ENCODE measurements at regions not wholly inside any gene's neighbourhood (a gene's known extent, or its start where the extent isn't known, plus 50 kb on each side); places are given as distances from the start of the nearest gene placed in this dataset.

- DNase-seq = no peak
- no peaks in the 10 kb centered on the region for H3K27me3 Mint-ChIP-seq
- intact Hi-C loops (cut with micrococcal nuclease) = no loop called here
- no peak overlapping the region for H3K4me3 Mint-ChIP-seq
- H3K4me1 Mint-ChIP-seq = no peaks in the 10 kb centered on the region
- H3K27ac Mint-ChIP-seq = no peak overlapping the region
- no peaks in the 10 kb centered on the region for H3K36me3 Mint-ChIP-seq (ENCODE audit: low read depth)
- peaks cover 4% of the 10 kb centered on the region for H3K9me3 Mint-ChIP-seq
These were observed 435.8 kb downstream of the CNTN6 start for GRCh38 chr3:1528621-1529020.

- H3K27me3 Mint-ChIP-seq = no peaks in the 10 kb centered on the region
- no peaks in the 10 kb centered on the region for H3K4me1 Mint-ChIP-seq
- H3K4me3 Mint-ChIP-seq = no peak overlapping the region
- H3K36me3 Mint-ChIP-seq (ENCODE audit: low read depth) = no peaks in the 10 kb centered on the region
- intact Hi-C loops (cut with micrococcal nuclease) = no loop called here
- H3K27ac Mint-ChIP-seq = no peak overlapping the region
- peaks cover 5% of the 10 kb centered on the region for H3K9me3 Mint-ChIP-seq
- no peak for DNase-seq
These were observed 436.9 kb downstream of the CNTN6 start for GRCh38 chr3:1529676-1530075.

GRCh38 chr3:1531981-1532380, 439.2 kb downstream of the CNTN6 start:
- Mint-ChIP-seq H3K4me1 (no peaks in the 10 kb centered on the region), H3K9me3 (peaks cover 5% of the 10 kb centered on the region), H3K27me3 (no peaks in the 10 kb centered on the region), H3K4me3 (no peak overlapping the region), H3K27ac (no peak overlapping the region), H3K36me3 (ENCODE audit: low read depth) (no peaks in the 10 kb centered on the region)
- intact Hi-C loops (cut with micrococcal nuclease) = no loop called here
- DNase-seq = no peak

- H3K4me1 Mint-ChIP-seq = no peaks in the 10 kb centered on the region
- H3K9me3 Mint-ChIP-seq = peaks cover 5% of the 10 kb centered on the region
- no peaks in the 10 kb centered on the region for H3K27me3 Mint-ChIP-seq
- H3K27ac Mint-ChIP-seq = no peak overlapping the region
- DNase-seq = no peak
- H3K36me3 Mint-ChIP-seq (ENCODE audit: low read depth) = no peaks in the 10 kb centered on the region
- intact Hi-C loops (cut with micrococcal nuclease) = no loop called here
- H3K4me3 Mint-ChIP-seq = no peak overlapping the region
These were observed 440.2 kb downstream of the CNTN6 start for GRCh38 chr3:1532935-1533606.

GRCh38 chr3:1533763-1534162, 440.9 kb downstream of the CNTN6 start:
- H3K27ac Mint-ChIP-seq = no peak overlapping the region
- intact Hi-C loops (cut with micrococcal nuclease) = no loop called here
- H3K4me3 Mint-ChIP-seq = no peak overlapping the region
- H3K9me3 Mint-ChIP-seq = peaks cover 5% of the 10 kb centered on the region
- H3K4me1 Mint-ChIP-seq = no peaks in the 10 kb centered on the region
- no peaks in the 10 kb centered on the region for H3K36me3 Mint-ChIP-seq (ENCODE audit: low read depth)
- no peak for DNase-seq
- no peaks in the 10 kb centered on the region for H3K27me3 Mint-ChIP-seq

- Mint-ChIP-seq H3K27me3 (no peaks in the 10 kb centered on the region), H3K9me3 (peaks cover 5% of the 10 kb centered on the region)
- DNase-seq = no peak
These were observed 441.4 kb downstream of the CNTN6 start for GRCh38 chr3:1534252-1534651.

GRCh38 chr3:1535361-1535760, 442.5 kb downstream of the CNTN6 start:
- no peak overlapping the region for H3K27ac Mint-ChIP-seq
- H3K27me3 Mint-ChIP-seq = no peaks in the 10 kb centered on the region
- DNase-seq = no peak
- H3K4me3 Mint-ChIP-seq = no peak overlapping the region
- peaks cover 6% of the 10 kb centered on the region for H3K9me3 Mint-ChIP-seq
- intact Hi-C loops (cut with micrococcal nuclease) = no loop called here
- H3K4me1 Mint-ChIP-seq = no peaks in the 10 kb centered on the region
- H3K36me3 Mint-ChIP-seq (ENCODE audit: low read depth) = no peaks in the 10 kb centered on the region

More at GRCh38 chr3:1534252-1534651, 441.4 kb downstream of the CNTN6 start:
- H3K36me3 Mint-ChIP-seq (ENCODE audit: low read depth) = no peaks in the 10 kb centered on the region
- no peaks in the 10 kb centered on the region for H3K4me1 Mint-ChIP-seq
- H3K4me3 Mint-ChIP-seq = no peak overlapping the region
- intact Hi-C loops (cut with micrococcal nuclease) = no loop called here
- H3K27ac Mint-ChIP-seq = no peak overlapping the region

GRCh38 chr3:1540686-1541085, 447.9 kb downstream of the CNTN6 start:
- Mint-ChIP-seq H3K4me1 (no peaks in the 10 kb centered on the region), H3K4me3 (no peak overlapping the region), H3K27ac (no peak overlapping the region), H3K9me3 (peaks cover 5% of the 10 kb centered on the region), H3K36me3 (ENCODE audit: low read depth) (no peaks in the 10 kb centered on the region), H3K27me3 (no peaks in the 10 kb centered on the region)
- DNase-seq = no peak
- intact Hi-C loops (cut with micrococcal nuclease) = no loop called here

- Mint-ChIP-seq H3K27ac (no peak overlapping the region), H3K4me3 (no peak overlapping the region), H3K4me1 (no peaks in the 10 kb centered on the region), H3K9me3 (no peaks in the 10 kb centered on the region), H3K36me3 (ENCODE audit: low read depth) (no peaks in the 10 kb centered on the region), H3K27me3 (no peaks in the 10 kb centered on the region)
- no peak for DNase-seq
- intact Hi-C loops (cut with micrococcal nuclease) = no loop called here
These were observed 458.9 kb downstream of the CNTN6 start for GRCh38 chr3:1551741-1552140.

GRCh38 chr3:1552831-1553230, 460.0 kb downstream of the CNTN6 start:
- no peak overlapping the region for H3K27ac Mint-ChIP-seq
- no peaks in the 10 kb centered on the region for H3K27me3 Mint-ChIP-seq
- intact Hi-C loops (cut with micrococcal nuclease) = no loop called here
- H3K9me3 Mint-ChIP-seq = no peaks in the 10 kb centered on the region
- no peaks in the 10 kb centered on the region for H3K4me1 Mint-ChIP-seq
- no peak overlapping the region for H3K4me3 Mint-ChIP-seq
- no peak for DNase-seq
- no peaks in the 10 kb centered on the region for H3K36me3 Mint-ChIP-seq (ENCODE audit: low read depth)

GRCh38 chr3:1561427-1561826, 468.6 kb downstream of the CNTN6 start:
- Mint-ChIP-seq H3K36me3 (ENCODE audit: low read depth) (no peaks in the 10 kb centered on the region), H3K27ac (no peak overlapping the region), H3K27me3 (no peaks in the 10 kb centered on the region), H3K4me3 (no peak overlapping the region), H3K9me3 (peaks cover 4% of the 10 kb centered on the region), H3K4me1 (no peaks in the 10 kb centered on the region)
- no peak for DNase-seq
- intact Hi-C loops (cut with micrococcal nuclease) = no loop called here

GRCh38 chr3:1571736-1572135, 478.9 kb downstream of the CNTN6 start:
- Mint-ChIP-seq H3K27me3 (no peaks in the 10 kb centered on the region), H3K27ac (no peak overlapping the region), H3K4me3 (no peak overlapping the region), H3K36me3 (ENCODE audit: low read depth) (no peaks in the 10 kb centered on the region), H3K4me1 (no peaks in the 10 kb centered on the region), H3K9me3 (no peaks in the 10 kb centered on the region)
- intact Hi-C loops (cut with micrococcal nuclease) = no loop called here
- DNase-seq = no peak

- Mint-ChIP-seq H3K27ac (no peak overlapping the region), H3K4me1 (no peaks in the 10 kb centered on the region), H3K9me3 (no peaks in the 10 kb centered on the region), H3K36me3 (ENCODE audit: low read depth) (no peaks in the 10 kb centered on the region), H3K27me3 (no peaks in the 10 kb centered on the region), H3K4me3 (no peak overlapping the region)
- DNase-seq = no peak
- intact Hi-C loops (cut with micrococcal nuclease) = no loop called here
These were observed 483.2 kb downstream of the CNTN6 start for GRCh38 chr3:1576047-1576446.

- Mint-ChIP-seq H3K27ac (no peak overlapping the region), H3K9me3 (no peaks in the 10 kb centered on the region), H3K36me3 (ENCODE audit: low read depth) (no peaks in the 10 kb centered on the region), H3K27me3 (no peaks in the 10 kb centered on the region), H3K4me1 (no peaks in the 10 kb centered on the region), H3K4me3 (no peak overlapping the region)
- no peak for DNase-seq
- intact Hi-C loops (cut with micrococcal nuclease) = no loop called here
These were observed 485.4 kb downstream of the CNTN6 start for GRCh38 chr3:1578124-1578806.

- H3K4me3 Mint-ChIP-seq = no peak overlapping the region
These were observed 490.2 kb downstream of the CNTN6 start for GRCh38 chr3:1583044-1583443.

More at GRCh38 chr3:1583044-1583443, 490.2 kb downstream of the CNTN6 start:
- Mint-ChIP-seq H3K4me1 (no peaks in the 10 kb centered on the region), H3K27ac (no peak overlapping the region), H3K27me3 (no peaks in the 10 kb centered on the region), H3K36me3 (ENCODE audit: low read depth) (no peaks in the 10 kb centered on the region), H3K9me3 (peaks cover 5% of the 10 kb centered on the region)
- DNase-seq = no peak
- intact Hi-C loops (cut with micrococcal nuclease) = no loop called here
